Hematopoietic multipotent progenitor cell treated with erythropoietin and hydrocortisone succinate and interleukin-3 and kit ligand, for 4 days (in vitro differentiated cells): ENCODE measurements at regions not wholly inside any gene's neighbourhood (a gene's known extent, or its start where the extent isn't known, plus 50 kb on each side); places are given as distances from the start of the nearest gene placed in this dataset.
"Not testable (repeated sequence)": the region's sequence is repeated elsewhere in the genome, so short reads cannot be mapped to it uniquely, and the experiment has no call there.

Source experiments
- DNase-seq: peaks from one replicate; pipeline ENCODE4 v3.0.0-alpha.2; 2015

DNA sequence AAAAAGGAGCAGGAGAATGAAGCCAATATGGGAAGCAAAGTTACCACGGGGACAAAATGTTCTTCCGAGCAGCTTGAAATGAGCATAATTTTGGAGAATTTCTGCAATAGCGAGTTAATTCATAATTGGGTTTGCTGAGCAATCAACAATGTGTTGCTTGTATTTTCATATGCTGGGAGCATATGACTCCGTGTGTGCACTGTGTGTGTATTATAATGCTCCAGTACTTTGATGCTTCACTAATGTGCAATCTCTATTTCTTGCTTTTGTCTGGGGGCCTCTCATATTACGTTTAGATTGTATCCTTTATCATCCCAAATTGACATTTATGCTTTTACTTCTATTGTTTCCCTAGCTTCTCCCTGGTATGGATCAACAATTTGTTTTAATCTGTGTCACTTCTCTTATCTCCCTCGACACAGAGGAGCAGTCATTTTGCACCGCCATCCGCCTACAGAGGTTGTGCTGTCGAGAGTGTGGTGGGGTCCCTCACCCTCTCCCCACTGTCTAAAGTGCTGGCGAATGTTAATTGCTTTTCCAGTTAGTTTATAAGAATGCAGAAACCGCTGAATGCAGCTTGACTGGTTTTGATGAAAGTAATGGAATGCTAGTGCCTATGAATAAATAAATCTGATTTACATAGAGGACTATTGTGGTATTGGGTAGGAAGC is 372.5 kb upstream of the WWC1 start:
- DNase-seq = no peak

DNA sequence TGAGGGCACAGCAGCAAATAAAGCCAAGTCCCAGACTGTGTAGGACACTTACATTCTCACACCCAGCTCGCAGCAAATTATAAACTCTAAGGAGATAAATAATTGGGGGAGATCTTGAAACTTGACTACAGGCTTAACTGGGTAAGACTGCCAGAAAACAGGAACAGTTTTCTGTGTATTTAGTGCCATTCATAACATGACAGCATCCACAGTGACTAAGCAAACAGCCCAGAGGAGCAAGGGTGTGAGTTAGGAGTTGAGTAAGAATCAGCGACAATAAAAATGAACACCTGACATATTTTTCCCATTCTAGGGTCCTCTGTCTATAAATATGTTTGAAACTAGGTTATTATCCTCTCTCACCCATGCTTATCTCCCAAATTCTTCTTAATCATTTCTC is 370.9 kb upstream of the WWC1 start:
- DNase-seq = peak; percentile 60

DNA sequence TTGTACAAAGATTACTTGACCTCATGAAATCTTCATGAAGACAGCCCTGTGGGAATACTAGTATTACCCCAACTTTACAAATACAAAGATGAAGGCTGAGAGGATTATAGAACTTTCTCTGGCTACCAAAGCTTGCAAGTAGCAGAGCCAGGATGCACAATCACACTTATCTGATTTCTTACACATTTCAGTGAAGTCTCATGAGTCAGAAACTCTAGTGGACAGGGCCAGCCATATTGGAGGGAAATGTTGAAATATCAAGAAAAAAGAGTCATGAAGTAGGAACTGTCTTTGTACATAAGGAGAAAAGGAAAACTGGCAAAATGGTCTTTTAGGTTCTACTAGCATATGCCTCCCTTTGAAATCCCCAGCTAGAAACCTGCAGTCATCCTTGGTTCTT is 369.6 kb upstream of the WWC1 start:
- no peak for DNase-seq

DNA sequence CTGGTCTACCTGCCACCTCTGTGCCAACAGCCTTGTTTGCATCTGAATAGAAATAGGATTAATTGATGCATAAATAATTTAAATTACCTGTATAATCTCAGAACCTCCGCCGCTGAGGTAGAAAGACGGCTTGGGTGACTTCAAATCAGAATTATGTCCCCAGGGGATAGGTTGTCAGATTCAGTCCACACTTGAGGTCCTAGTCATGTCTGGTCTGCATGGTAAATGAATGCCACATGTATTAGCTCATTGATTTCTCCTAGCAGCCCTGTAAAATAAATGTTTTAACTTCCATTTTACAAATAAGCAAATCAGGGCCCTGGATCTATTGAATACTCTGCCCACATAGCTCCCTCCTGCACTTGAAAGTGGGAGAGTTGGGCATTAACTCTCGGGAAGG is 368.0 kb upstream of the WWC1 start:
- DNase-seq = no peak

DNA sequence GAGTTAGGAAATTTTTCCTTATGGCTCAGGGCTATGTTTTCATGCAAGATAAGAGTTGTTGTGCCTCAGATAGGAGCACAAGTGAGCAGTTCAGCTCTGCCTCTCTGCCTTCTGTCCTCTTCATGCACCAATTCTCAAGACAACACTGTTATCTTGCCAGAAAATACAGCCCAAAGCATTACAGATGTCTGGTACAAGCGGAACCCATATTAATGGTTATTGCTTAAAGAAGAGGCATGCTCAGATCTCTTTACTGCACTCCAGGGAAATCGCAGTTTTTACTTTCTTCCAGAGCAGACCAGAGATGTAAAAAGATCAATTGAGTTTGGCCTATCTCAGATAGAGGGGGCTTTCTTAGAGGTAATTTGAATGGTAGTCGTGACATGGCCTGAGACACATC is 361.6 kb upstream of the WWC1 start:
- no peak for DNase-seq

DNA sequence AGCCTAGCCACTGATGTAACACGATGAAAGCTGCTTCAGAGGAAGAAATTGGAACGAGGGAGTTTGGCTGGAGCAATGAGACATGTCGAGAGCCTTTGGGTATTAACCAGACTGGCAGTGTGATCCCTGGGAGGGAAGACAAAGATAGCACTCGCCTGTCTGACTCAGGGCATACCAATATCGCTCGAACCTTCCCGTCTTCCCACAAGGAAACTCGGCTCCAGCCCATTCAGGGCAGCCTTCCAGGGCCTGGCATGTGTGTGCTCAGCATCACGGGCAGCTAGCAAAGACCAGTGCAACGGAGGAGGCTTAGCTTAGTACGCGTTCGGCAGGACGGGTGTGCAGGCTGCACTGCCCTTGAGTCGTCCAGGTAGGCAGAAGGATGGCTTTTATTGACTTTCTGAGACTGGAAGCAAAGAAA is 356.9 kb upstream of the WWC1 start:
- no peak for DNase-seq

DNA sequence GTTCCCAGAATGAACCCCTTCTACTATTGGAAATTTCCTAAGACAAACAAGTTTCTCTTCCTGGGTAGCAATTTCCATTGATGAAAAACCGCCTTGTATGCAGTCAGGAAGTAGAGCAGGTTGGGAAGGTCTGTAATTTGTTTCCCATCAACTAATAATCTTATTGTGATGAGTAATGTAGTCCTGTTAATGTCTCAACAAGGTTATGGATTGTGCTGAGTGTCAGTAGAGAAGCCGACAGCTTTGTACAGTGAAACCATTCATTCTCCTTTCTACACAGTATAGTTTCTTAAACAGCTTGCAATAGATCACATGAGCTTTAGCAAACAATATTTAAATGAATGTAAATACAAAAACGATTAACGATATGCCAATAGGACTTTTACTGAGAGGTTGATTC is 355.4 kb upstream of the WWC1 start:
- DNase-seq = no peak

DNA sequence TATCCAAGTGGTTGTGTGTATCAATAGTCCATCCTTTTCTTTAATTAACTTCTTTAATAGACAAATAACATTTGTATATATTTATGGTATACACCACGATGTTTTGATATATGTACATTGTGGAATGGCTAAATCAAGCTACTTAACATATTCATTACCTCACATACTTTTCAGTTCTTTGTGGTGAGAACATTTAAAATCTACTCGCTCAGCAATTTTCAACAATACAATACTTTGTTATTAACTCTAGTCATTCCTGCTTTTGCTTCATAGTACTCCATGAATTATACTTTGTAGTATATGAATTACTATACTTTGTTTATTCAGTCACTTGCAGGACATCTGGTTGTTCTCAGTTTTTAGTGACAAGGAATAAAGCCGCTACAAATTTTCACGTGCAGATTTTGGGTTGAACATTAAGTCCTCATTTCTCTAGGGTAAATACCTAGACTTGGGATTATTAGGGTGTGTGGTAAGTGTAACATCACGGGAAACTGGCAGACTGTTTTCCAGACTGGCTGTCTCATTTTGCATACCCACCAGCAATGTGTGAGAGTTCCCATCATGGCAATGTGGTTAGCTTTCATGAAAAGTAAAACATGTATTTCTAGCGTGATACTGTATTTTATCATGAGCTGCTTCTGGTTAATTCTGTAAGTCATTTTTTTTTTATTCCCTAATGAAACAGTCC is 354.4 kb upstream of the WWC1 start:
- DNase-seq = no peak

DNA sequence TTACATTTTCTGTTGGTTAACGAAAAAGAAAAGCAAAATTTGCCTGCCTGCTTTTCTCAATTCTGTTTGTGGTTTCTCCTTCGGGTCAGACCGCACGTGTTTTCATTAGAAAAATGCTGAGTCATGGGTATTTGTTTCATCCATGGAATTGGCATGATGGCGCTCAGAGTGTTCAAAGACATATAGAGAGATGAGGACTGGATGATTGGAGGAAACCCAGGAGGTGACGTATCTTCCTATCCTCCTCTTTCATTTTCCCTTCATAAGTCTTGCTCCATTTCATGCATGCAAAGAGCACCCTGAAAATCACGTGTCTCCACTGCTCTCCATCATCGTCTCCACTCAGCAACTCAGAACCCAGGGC is 353.8 kb upstream of the WWC1 start:
- peak; percentile 62 for DNase-seq

DNA sequence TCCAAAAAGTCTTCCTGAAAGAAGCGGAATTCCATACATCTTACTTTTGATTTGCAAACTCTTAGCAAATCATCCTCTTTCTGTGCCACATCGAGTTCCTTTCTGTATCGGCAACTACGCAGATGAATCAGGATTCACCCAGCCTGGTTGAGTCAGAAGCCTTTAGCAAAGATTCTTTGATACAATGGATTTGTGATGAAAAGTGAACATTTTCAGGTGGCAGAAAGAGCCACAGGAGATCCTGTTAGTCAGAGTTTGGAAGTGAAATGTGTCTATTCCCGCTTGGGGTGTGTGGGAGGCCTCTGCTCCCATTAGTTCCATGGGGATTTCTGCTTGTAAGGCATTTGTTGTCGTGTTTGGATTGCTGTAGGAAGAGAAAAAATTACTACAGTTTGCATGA is 351.8 kb upstream of the WWC1 start:
- no peak for DNase-seq

DNA sequence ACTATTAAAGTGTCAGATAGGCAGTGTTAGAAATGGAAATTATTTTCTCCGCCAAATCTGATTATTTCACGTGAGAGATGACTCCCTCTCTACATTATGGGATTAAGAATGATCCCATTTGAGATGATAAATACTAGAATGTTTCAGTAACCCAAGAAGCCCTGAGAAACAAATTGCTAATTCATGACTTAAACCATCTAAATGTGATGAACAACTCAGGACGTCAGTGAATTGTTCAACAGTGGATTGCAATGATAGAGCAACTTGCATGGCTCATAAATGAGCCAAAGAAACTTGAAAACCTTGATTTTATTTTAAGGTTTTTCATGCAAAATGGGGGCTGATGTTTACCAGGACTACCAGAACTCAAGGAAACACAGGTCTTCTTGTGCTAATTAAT is 350.5 kb upstream of the WWC1 start:
- DNase-seq = no peak

DNA sequence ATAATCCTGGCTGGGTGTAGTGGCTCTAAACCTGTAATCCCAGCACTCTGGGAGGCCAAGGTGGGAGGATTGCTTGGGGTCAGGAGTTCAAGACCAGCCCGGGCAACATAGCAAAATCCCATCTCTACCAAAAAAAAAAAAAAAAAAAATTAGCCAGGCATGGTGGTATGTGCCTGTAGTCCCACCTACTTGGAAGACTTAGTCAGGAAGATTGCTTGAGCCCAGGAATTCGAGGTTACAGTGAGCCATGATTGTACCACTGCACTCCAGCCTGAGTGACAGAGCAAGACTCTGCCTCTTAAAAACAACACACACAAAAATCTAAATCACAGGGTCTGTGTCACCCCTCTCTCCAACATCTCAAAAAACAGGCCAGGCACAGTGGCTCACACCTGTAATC is 349.9 kb upstream of the WWC1 start:
- not testable (repeated sequence) for DNase-seq

DNA sequence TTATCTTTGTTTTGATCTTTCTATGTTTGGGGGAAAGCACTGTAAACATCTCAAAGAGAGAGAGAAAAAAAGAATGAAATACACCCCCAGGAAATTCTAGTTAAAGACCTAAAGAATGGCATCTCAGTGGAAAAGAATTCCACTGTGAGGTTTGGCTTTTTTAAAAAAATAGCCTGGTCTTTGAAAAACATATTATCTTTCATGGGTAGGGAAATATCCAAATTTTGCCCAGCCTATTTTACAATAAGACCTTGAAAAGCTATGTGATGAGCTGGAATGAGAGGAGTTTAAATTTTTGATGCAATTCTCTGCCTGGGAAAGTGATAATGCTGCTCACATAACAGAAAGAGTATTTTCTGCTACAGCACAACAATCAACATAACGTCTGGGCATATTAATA is 348.1 kb upstream of the WWC1 start:
- no peak for DNase-seq

DNA sequence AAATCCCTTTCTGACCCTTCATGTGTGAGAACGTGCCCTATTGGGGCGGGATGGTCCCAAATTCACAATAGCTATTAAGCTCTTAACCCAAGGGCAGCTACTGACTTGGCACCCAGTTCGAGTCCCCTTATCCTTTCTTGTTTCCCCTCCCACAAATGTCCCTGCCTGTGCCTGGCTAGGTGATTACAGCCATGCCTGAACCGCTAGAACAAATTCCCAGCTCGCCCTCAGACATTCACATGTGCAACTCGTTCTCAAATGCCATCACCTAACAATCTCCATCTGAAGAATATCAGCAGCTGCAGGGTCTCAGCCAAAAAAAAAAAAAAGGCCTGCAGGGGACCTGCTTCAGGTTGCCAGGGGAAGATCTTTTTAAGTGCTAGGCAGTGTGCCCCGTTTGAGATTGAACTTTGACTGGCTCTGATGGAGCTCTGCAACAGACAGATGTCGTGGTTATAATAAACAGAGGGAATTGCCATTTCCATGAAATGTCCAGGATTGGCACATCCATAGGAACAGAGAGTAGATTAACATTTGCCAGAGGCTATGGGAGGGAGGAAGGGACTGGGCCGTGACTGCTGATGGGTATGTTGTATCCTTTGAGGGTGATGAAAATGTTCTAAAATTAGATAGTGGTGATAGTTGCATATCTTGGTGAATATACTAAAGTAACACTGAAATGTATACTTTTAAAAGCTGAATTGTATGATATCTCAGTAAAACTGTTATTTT is 347.2 kb upstream of the WWC1 start:
- no peak for DNase-seq

DNA sequence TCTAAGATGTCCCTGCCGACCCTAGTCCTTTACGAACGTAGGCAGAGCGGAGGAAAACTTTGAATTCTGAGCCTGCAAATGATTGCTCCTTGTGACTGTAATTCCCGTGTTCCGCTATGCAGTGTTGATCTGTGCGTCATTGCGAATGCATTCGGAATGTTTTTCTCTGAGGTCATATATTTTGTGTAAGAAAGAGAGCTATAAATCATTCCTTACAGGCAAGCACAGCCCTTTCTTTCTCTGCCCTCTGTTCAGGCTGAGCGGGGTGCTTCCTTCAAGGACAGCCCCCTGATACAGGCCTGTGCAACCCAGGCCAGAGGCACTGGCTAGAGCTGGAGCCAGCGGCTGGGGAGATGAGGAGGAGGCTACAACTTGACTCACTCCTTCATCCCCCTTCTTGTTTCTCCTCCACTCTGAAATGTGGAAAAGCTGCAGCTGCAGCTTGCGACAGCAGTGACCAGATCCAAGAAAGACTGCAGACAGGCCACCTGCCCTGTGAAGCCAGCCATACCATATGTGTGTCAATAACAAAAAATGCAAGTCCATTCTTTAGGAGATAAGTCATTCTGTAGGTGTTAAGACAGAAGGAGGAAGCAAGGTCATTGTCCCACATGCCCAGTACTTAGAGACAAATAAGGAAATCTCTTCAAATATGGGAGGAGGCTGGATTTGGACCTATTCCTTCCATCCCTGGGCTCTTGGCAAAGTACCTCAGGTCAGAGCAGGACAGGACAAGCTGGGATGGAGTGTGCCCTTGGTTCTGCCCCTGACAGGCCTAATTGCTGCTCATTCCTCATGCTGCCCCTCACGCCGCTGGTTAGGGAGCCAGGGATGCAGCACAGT is 345.7 kb upstream of the WWC1 start:
- no peak for DNase-seq

DNA sequence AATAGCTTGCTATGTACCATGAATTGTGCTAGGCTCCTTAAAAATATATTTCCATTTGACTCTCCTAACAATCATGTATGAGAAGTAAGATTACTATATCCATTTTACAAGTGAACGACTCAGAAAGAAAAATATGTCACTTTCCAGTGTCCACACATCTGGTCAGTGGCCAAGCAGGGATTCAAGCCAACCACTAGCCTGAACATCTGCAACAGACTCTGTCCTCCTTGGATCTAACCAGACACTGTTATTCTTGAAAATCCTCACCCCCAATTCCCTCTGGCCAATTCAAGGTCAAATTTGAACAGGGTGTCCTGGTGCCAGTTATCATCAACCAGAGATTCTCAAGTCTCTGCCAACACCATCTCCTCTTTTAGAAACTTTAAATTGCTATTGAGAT is 344.1 kb upstream of the WWC1 start:
- no peak for DNase-seq

DNA sequence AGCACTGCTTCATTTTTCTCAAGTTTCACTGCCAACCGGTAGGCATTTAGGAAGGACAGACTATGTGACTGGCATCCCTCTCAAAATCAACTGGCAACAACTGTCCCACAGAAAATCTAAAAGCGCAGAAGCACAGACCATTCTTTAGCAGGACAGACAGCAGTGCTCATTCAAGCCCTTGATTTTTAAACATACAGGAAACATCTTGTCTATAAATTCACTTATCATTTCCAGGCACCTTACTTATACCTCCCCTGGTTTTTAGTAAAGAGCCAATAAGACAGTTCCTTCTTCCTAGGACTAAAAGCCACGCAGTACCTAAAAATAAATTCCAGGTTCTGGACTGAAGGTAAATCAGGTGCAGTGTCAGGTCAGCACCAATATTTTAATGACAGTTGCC is 343.2 kb upstream of the WWC1 start:
- peak; percentile 18 for DNase-seq

DNA sequence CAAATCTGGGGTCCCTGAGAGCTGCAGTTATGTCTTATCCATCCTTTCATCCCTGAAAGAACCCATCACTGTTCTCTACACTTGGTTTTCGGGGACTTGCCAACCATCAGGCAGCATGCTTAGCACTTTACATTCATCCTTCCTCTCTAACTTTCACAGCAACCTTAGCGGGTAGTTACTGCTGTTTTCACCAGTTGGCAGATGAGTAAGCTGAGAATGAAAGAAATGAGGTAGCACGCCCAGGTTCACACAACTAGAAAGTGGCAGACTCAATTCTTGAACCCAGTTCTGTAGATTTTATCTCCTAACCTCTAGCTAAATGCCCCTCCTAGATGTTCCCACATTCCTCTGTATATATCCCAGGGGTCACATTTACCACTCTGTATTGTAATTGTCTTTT is 342.0 kb upstream of the WWC1 start:
- DNase-seq = no peak

DNA sequence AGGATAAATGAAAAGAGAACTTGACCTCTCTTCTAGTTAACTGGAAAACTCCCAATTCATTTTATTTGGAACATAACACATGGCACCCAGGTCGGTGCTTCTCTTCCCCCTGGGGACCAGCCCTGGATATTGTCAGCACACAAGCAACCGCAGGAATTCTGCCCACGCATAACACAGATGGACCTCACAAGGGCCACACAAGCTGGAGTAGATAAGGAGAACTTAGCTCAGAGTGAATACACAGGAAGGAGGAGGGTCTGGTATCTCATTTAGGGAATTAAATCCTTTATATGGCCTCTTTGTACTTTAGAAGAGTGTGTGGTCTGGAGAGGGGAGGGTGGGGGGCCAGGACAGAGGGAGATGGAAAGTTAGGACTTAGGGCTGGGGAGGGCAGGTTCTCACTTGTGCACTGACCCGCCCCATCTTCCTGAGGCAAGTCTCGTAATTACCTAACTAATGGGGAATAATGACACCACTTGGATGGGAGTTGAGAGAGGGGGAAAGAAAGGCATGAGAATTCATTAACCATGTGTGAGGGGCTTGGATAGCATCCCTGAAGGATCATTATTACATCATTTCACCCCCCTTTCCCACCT is 341.2 kb upstream of the WWC1 start:
- DNase-seq = no peak

DNA sequence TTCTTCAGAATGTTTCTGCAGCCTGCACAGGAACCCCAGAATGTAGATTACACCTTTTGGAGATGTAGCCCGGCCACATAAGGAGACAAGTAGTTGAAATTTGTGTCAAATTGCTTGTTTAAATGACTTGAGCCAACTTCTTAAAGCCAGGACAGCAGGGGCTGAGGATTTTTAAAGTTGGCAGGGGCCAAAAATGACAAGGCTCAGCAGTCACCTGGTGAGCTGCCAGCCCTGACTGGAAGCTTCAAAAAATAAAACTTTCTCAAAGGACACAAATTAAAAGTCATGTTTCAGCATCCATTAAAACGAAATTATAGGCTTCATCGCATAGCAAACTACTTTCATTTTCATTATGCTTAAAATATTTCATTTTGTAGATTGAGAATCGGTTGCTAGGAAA is 340.3 kb upstream of the WWC1 start:
- no peak for DNase-seq

DNA sequence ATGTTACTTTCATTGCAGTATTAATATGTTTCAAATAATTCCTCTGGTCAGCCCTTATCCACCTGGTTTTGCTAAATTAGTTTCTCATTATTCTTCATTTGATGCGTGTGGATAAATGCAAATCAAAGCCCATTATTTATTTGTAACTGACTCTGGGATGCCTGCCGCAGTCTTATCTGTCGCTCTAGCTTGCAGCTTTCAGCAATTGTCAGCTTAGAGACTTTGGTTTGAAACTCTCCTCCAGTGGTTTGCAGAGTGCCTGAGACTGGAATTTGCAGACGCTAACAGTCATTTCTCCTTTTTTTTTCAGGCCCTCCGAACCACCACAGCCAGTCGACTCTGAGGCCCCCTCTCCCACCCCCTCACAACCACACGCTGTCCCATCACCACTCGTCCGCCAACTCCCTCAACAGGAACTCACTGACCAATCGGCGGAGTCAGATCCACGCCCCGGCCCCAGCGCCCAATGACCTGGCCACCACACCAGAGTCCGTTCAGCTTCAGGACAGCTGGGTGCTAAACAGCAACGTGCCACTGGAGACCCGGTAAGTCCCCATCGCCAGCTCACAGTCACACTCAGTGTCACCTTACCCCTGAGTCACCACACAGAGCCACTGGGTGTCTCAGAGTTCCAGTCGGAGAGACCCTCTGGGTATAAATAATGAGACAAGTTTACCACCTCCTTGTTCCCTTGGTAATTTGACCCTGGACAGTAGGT is 339.0 kb upstream of the WWC1 start:
- DNase-seq = no peak

DNA sequence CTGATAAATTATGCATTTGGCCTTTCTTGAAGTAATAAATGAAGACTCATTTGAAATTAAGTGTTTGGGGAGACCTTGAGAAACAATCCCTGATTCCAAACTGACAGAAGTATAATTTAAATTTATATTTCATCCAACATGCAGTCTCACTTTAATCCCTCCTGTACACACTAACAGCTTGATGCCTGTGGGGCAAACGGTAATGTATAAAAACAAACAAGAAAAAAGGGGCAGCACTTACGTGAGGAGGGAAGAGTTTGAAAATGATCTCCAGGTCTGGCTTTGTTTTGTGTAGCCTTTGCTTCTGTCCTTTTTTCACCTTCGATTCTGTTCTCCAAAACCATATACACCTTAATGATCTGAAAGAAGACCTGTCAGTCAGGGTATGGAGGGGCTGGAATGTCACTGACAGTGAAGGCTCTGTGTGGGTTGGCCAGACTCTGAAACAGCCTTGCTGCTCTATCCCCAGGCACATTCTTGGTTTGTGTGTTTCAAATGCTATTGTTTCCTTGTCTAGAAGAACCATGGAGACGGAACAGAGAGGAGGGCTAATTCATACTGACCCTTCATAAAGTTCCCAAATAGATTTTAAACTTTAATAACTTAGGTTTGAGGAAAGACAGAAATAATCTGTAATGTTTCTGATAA is 338.2 kb upstream of the WWC1 start:
- DNase-seq = no peak
